Panc1 (cell line): ENCODE measurements at regions not wholly inside any gene's neighbourhood (a gene's known extent, or its start where the extent isn't known, plus 50 kb on each side); places are given as distances from the start of the nearest gene placed in this dataset.

ENCODE experiments used
- REST ChIP-seq, 2 experiments: IDR thresholded peaks; 2 replicates each; pipeline ENCODE4 v1.6.1; 2011 to 2012; ENCODE audit warnings: low read depth in 2 of 2, control low read depth in 1 of 2, low read length in 1 of 2, mild to moderate bottlenecking in 1 of 2, moderate library complexity in 1 of 2; ENCODE audit not compliant: insufficient read depth in 1 of 2
- TF ChIP-seq, protein P1 (sequence below): fragments of 450-650 bp; IDR thresholded peaks from 2 replicates; pipeline ENCODE4 v1.5.1; 2017; ENCODE audit warnings: mild to moderate bottlenecking

- TF ChIP-seq, protein P1, sequence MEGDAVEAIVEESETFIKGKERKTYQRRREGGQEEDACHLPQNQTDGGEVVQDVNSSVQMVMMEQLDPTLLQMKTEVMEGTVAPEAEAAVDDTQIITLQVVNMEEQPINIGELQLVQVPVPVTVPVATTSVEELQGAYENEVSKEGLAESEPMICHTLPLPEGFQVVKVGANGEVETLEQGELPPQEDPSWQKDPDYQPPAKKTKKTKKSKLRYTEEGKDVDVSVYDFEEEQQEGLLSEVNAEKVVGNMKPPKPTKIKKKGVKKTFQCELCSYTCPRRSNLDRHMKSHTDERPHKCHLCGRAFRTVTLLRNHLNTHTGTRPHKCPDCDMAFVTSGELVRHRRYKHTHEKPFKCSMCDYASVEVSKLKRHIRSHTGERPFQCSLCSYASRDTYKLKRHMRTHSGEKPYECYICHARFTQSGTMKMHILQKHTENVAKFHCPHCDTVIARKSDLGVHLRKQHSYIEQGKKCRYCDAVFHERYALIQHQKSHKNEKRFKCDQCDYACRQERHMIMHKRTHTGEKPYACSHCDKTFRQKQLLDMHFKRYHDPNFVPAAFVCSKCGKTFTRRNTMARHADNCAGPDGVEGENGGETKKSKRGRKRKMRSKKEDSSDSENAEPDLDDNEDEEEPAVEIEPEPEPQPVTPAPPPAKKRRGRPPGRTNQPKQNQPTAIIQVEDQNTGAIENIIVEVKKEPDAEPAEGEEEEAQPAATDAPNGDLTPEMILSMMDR, result no peak
- no peak for TF ChIP-seq REST (IDR thresholded peaks at IDR 0.05; ENCODE audit: insufficient read depth in 1 of 2, low read depth in 2 of 2, low read length in 1 of 2)
These were observed 220.8 kb upstream of the ZNF507 start for GRCh38 chr19:32124585-32124984.
